ENCODE measurements at regions not wholly inside any gene's neighbourhood (a gene's known extent, or its start where the extent isn't known, plus 50 kb on each side); places are given as distances from the start of the nearest gene placed in this dataset.

DNA sequence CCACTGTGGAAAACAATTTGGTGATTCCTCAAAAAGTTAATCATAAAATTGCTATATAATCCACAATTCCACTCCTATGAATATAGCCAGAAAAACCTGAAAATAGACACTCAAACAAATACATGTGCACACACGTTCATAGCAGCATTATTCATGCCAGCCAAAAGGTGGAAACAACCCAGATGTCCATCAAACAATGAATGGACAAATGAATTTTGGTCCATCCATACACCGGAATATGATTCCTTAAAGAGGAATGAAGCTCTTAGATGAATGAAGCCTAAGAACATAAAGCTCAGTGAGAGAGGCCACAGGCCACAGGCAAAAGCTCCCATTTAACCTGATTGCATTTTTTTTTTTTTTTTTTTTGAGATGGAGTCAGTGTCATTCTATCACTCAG, 114.6 kb upstream of the TNRC6C start:
- TF ChIP-seq ZNF239 (tag by site-specific recombination; IDR thresholded peaks at IDR 0.05) (no peak), REPIN1 (tag by site-specific recombination; IDR thresholded peaks at IDR 0.05; ENCODE audit: low read depth) (no peak), ZBTB21 (tag by site-specific recombination; IDR thresholded peaks at IDR 0.05) (no peak)
